ENCODE measurements at regions not wholly inside any gene's neighbourhood (a gene's known extent, or its start where the extent isn't known, plus 50 kb on each side); places are given as distances from the start of the nearest gene placed in this dataset.
"Not testable (repeated sequence)": the region's sequence is repeated elsewhere in the genome, so short reads cannot be mapped to it uniquely, and the experiment has no call there.

GRCh38 chr5:101244621-101245020 lies 341.5 kb upstream of the ST8SIA4 start:
- DNase-seq (ENCODE audit: low read depth, low spot score), result no peak

DNA sequence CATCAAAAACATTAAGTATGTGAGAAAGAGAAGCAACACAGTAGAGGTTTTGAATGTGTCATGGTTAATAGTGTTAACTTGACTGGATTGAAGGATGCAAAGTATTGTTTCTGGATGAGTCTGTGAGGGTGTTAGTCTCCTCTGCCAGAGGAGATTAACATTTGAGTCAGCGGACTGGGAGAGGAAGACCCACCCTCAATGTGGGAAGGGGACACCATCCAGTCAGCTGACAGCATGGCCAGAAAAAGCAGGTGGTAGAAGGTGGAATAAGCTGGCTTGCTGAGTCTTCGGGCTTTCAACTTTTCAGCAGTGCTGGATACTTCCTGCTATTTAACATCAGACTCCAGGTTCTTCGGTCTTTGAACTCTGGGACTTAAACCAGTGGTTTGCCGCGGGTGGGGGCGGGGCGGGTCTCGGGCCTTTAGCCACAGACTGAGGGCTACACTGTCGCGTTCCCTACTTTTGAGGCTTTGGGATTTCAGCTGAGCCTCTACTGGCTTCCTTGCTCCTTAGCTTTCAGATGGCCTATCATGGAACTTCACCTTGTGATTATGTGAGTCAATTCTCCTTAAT lies 309.9 kb upstream of the ST8SIA4 start:
- DNase-seq (ENCODE audit: low read depth, low spot score), result no peak

- DNase-seq (ENCODE audit: low read depth, low spot score), result no peak
These were observed 303.5 kb upstream of the ST8SIA4 start for GRCh38 chr5:101206534-101206933.

GRCh38 chr5:101205065-101205464 lies 302.0 kb upstream of the ST8SIA4 start:
- not testable (repeated sequence) for DNase-seq (ENCODE audit: low read depth, low spot score)

DNA sequence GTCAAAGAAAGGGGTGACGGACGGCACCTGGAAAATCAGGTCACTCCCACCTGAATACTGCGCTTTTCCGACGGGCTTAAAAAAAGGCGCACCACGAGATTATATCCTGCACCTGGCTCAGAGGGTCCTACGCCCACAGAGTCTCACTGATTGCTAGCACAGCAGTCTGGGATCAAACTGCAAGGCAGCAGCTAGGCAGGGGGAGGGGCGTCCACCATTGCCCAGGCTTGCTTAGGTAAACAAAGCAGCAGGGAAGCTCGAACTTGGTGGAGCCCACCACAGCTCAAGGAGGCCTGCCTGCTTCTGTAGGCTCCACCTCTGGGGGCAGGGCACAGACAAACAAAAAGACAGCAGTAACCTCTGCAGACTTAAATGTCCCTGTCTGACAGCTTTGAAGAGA lies 277.3 kb upstream of the ST8SIA4 start:
- not testable (repeated sequence) for DNase-seq (ENCODE audit: low read depth, low spot score)

DNA sequence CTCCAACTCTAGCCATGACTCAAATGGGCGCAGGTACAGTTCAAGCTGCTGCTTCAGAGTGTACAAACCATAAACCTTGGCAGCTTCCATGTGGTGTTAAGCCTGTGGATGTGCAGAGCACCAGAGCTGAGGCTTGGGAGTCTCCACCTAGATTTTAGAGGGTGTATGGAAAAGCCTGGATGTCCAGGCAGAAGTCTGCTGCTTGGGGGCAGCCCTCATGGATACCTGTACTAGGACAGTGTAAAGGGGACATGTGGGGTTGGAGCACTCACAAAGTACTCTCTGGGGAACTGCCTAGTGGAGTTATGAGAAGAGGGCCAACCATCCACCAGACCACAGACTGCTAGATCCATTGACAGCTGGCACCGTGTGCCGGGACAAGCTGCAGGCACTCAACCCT lies 273.5 kb upstream of the ST8SIA4 start:
- no peak for DNase-seq (ENCODE audit: low read depth, low spot score)

- no peak for DNase-seq (ENCODE audit: low read depth, low spot score)
These were observed 271.9 kb upstream of the ST8SIA4 start for GRCh38 chr5:101174981-101175380.

- DNase-seq (ENCODE audit: low read depth, low spot score), result no peak
These were observed 260.0 kb upstream of the ST8SIA4 start for GRCh38 chr5:101163088-101163487.

DNA sequence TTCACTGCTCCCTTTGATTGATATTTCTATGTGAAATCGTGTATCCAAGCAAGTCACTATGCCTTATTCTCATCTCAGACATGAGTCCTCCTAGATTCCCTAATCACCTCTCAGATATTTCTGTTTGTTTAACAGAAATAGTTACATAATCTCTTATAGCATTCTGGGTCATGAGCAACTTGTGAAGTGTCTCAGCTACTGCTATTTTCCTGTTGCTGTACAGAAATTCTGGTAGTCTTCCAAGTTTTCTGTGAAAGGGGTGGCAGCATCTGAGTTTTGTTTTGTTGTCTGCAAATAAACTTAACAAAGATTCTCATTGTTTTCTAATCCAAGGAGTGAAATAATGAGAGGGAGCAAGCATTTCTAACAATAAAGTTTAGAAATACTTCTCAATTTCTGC lies 256.9 kb upstream of the ST8SIA4 start:
- no peak for DNase-seq (ENCODE audit: low read depth, low spot score)

- DNase-seq (ENCODE audit: low read depth, low spot score), result no peak
These were observed 255.9 kb upstream of the ST8SIA4 start for GRCh38 chr5:101159006-101159405.

DNA sequence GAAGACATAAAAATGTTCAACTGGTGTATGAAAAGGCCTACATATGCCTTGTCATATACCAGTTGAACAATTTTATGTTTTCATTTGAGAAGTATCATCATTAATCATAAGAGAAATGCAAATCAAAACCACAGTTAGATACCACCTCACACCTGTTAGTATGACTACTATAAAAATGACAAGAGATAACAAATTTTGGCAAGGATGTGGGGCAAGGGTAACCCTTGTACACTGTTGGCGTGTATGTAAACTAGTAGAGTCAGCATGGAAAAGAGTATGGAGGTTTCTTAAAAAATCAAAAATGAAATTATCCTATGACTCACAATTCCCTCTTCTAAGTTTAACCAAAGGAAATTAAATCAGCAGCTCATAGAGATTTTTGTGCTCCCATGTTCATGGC lies 250.4 kb upstream of the ST8SIA4 start:
- no peak for DNase-seq (ENCODE audit: low read depth, low spot score)

DNA sequence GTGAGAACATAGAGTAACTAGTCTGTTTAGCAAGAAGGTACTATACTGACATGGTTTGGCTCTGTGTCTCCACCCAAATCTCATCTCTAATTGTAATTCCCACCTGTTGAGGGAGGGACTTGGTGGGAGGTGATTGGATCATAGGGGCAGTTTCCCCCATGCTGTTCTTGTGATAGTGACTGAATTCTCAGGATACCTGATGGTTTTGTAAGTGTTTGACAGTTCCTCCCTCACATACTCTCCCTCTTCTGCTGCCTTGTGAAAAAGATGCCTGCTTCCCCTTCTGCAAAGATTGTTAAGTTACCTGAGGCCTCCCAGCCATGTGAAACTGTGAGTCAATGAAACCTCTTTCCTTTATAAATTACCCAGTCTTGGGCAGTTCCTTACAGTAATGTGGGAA lies 240.4 kb upstream of the ST8SIA4 start:
- DNase-seq (ENCODE audit: low read depth, low spot score), result no peak

DNA sequence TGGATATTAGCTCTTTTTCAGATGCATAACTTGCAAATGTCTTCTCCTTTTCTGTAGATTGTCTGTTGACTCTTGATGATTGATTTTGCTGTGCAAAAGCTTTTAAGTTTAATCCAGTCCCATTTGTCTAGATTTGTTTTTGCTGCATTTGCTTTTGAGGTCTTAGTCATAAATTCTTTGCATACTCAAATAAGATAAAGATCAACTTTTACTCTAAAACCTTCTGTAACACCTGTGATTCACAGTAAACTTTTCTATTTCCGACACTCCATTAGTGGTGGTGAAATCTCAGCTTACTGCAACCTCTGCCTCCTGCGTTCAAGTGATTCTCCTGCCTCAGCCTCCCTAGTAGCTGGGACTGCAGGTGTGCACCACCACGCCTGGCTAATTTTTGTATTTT lies 239.0 kb upstream of the ST8SIA4 start:
- DNase-seq (ENCODE audit: low read depth, low spot score), result no peak

- no peak for DNase-seq (ENCODE audit: low read depth, low spot score)
These were observed 233.4 kb upstream of the ST8SIA4 start for GRCh38 chr5:101136454-101136853.

GRCh38 chr5:101123363-101123762 lies 220.3 kb upstream of the ST8SIA4 start:
- no peak for DNase-seq (ENCODE audit: low read depth, low spot score)

DNA sequence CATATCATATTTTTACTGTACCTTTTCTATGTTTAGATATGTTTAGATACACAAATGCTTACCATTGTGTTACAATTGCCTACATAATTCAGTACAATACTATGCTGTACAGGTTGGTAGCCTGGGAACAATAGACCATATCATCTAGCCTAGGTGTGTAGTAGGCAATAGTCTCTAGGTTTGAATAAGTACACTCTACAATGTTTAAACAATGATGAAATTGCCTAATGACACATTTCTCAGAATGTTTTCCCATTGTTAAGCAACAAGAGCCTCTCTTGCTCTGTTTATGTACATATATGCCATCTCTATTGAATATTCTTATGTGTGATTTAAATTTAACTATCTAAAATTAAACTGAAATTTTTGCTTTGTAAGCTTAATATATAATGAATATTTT lies 209.6 kb upstream of the ST8SIA4 start:
- DNase-seq (ENCODE audit: low read depth, low spot score), result no peak

DNA sequence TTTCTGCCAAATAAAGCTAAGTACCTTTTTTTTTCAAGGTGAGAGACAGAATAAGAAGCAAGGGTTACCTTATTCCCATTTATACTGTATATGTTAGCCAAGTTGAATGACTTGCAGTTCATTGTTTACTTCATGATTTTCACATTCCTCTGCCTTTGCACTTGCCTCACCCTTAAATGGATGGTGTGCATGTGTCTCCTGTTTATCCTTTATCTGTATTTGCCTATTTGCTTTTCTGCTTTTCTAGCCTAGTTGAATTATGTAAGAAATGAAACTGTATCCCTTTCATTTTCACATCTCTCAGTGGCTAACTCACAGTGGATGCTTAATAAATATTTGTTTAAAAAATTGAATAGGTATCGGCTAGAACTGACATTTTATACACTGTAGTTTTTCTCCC lies 200.8 kb upstream of the ST8SIA4 start:
- DNase-seq (ENCODE audit: low read depth, low spot score), result no peak

DNA sequence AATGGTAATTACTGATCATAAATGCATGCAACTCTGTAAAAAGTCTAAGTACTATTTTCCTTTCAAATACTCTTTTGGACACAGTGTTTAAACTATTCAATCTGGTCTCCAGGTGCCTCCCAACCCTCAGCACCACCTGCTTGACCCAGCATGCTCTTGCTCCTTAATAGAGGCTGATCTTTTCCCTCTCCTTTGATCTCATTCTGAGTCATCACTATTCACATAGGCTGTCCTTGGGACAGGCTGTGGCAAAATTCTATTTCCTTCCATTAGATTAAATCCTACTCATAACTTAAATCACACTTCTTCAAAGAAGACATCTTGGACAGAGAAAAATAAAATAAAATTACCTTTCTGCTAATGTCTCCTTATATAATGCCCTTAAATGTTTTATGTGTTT lies 199.4 kb upstream of the ST8SIA4 start:
- no peak for DNase-seq (ENCODE audit: low read depth, low spot score)

GRCh38 chr5:101091902-101092301 lies 188.8 kb upstream of the ST8SIA4 start:
- no peak for DNase-seq (ENCODE audit: low read depth, low spot score)

- no peak for DNase-seq (ENCODE audit: low read depth, low spot score)
These were observed 181.3 kb upstream of the ST8SIA4 start for GRCh38 chr5:101084353-101084752.

GRCh38 chr5:101080462-101081240 lies 177.6 kb upstream of the ST8SIA4 start:
- peak; percentile 59 for DNase-seq (ENCODE audit: low read depth, low spot score)

GRCh38 chr5:101068298-101068697 lies 165.2 kb upstream of the ST8SIA4 start:
- no peak for DNase-seq (ENCODE audit: low read depth, low spot score)

DNA sequence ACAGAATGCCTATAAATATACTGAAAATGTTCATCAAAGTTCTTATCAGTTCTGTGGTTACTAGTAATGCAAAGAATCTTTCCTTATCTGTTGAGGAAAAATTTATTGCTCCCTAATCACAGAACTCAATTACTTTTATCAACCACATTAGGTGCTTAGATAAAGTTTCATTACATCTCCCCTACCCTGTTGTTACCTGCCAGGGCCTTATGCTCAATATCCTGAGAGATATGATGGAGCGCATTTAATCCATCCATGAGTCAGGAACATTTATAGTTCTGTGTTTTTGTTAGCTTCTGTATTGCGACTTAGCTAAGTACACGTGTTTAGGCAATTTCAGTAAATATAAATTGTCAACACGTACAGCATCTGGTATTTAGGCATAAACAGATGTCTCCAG lies 164.3 kb upstream of the ST8SIA4 start:
- no peak for DNase-seq (ENCODE audit: low read depth, low spot score)

DNA sequence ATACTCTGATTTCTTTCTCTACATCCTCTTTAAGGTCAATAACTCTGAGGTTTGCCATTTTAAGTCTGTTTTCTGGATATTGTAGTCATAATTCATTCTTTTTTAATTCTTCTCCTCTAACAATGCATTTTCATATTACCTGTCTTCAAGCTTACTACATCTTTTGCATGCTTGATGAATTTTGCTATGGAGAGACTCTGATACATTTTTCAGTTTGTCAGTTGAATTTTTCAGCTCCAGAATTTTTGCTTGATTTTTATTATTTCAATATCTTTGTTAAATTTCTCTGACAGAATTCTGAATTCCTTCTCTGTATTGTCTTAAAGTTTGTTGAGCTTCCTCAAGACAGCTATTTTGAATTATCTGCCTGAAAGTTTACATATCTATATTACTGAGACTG lies 159.8 kb upstream of the ST8SIA4 start:
- no peak for DNase-seq (ENCODE audit: low read depth, low spot score)

All from brain pericyte (primary cell).